K562 (cell line): ENCODE measurements at regions not wholly inside any gene's neighbourhood (a gene's known extent, or its start where the extent isn't known, plus 50 kb on each side); places are given as distances from the start of the nearest gene placed in this dataset.
A peak's percentile ranks its signal among the peaks of the same experiment; 100 is the strongest.

Experiments
- ATAC-seq: fragments of 200-7000 bp; cut with Tn5 transposase; 3 replicates; pipeline ENCODE4 v1.9.1; 2020; ENCODE audit warnings: moderate library complexity
- BruUV-seq: library from RNA; stranded (reverse); fragments of 400-500 nt; replicated peaks from 2 replicates; lab custom pipeline; 2021; lab: Mats Ljungman, UMichigan
- CTCF ChIA-PET: fragments of 300-600 bp; formaldehyde crosslinking; extraction: SDS; loops from one replicate; lab custom pipeline; 2021; ENCODE audit warnings: low intra/inter-chr PET ratio; lab: Yijun Ruan, JAX
- POLR2A ChIA-PET: fragments of 300-600, 350-650 bp; sonication (Branson Sonifier 250); formaldehyde crosslinking; extraction: SDS; loops from one replicate; lab custom pipeline; 2021; ENCODE audit warnings: antibody characterized with exemption, inconsistent platforms; lab: Yijun Ruan, JAX
- DNase-seq, 4 experiments: peaks; one replicate each; pipeline versions ENCODE4 v3.0.0 to v3.0.0-alpha.2; 2011 to 2018; ENCODE audit warnings: low spot score in 3 of 4, mixed read lengths in 3 of 4; ENCODE audit errors: extremely low read depth in 1 of 4
- FAIRE-seq: peaks from 2 replicates; lab custom pipeline; 2011; peaks lifted over from hg19 to GRCh38; lab: Jason Lieb, UNC
- H2AFZ ChIP-seq: 2 replicates; pipeline ENCODE4 v1.6.0; 2011; ENCODE audit warnings: low read depth, low read length, control low read depth, inconsistent platforms
- H3K27ac ChIP-seq: fragments of 200-600 bp; 3 replicates; pipeline ENCODE4 v1.8.0; 2011; ENCODE audit warnings: low read depth, mild to moderate bottlenecking, control low read depth, inconsistent platforms, low read length, moderate library complexity, mixed read lengths; ENCODE audit errors: extremely low read depth
- H3K27me3 ChIP-seq, 2 experiments: fragments of 300-600 bp in 1 of 2; 2 replicates in 1 of 2; 3 replicates in 1 of 2; pipeline versions ENCODE4 v1.6.0 to v1.8.0; 2011; ENCODE audit warnings: inconsistent platforms in 2 of 2, low read length in 2 of 2, mild to moderate bottlenecking in 1 of 2, mixed read lengths in 1 of 2, moderate library complexity in 1 of 2; ENCODE audit not compliant: control insufficient read depth in 2 of 2, insufficient read depth in 2 of 2
- H3K36me3 ChIP-seq: fragments of 300-600 bp; 3 replicates; pipeline ENCODE4 v1.8.0; 2011; ENCODE audit warnings: mild to moderate bottlenecking, low read length, inconsistent platforms; ENCODE audit not compliant: control insufficient read depth, insufficient read depth
- H3K4me1 ChIP-seq, 2 experiments: fragments of 200-600 bp in 1 of 2; replicated peaks in 1 of 2; 2 replicates in 1 of 2; 3 replicates in 1 of 2; pipeline versions ENCODE4 v1.5.1 to v1.8.0; 2011; ENCODE audit warnings: inconsistent platforms in 2 of 2, low read length in 2 of 2, mild to moderate bottlenecking in 1 of 2, mixed read lengths in 1 of 2, moderate library complexity in 1 of 2; ENCODE audit not compliant: control insufficient read depth in 2 of 2, insufficient read depth in 2 of 2
- H3K4me2 ChIP-seq: 2 replicates; pipeline ENCODE4 v1.6.1; 2011; ENCODE audit warnings: low read length, control low read depth, inconsistent platforms, mixed read lengths; ENCODE audit not compliant: insufficient read depth
- H3K4me3 ChIP-seq: fragments of 200-600 bp; sonication (generic), shearing (Covaris generic); 2 replicates; pipeline ENCODE4 v1.5.1; 2016; ENCODE audit warnings: control low read depth, inconsistent platforms
- H3K79me2 ChIP-seq: fragments of 200-600 bp; 3 replicates; pipeline ENCODE4 v1.8.0; 2011; ENCODE audit warnings: low read length, inconsistent platforms; ENCODE audit not compliant: control insufficient read depth, insufficient read depth
- H3K9ac ChIP-seq, 2 experiments: 2 replicates each; pipeline versions ENCODE4 v1.6.0 to v1.6.1; 2011; ENCODE audit warnings: low read depth in 2 of 2, low read length in 2 of 2, control low read depth in 1 of 2, inconsistent platforms in 1 of 2, mild to moderate bottlenecking in 1 of 2, mixed read lengths in 1 of 2; ENCODE audit not compliant: insufficient read depth in 1 of 2
- H3K9me1 ChIP-seq: one replicate; pipeline ENCODE4 v1.6.0; 2011; ENCODE audit warnings: inconsistent platforms, mild to moderate bottlenecking, low read length, moderate library complexity; ENCODE audit not compliant: control insufficient read depth, insufficient read depth
- H3K9me3 ChIP-seq: replicated peaks from 2 replicates; pipeline ENCODE4 v1.5.1; 2011; ENCODE audit warnings: low read depth, low read length, inconsistent platforms; ENCODE audit not compliant: control insufficient read depth, insufficient read depth
- H4K20me1 ChIP-seq: replicated peaks from 2 replicates; pipeline ENCODE4 v1.6.1; 2011; ENCODE audit warnings: low read length, inconsistent platforms, mixed read lengths; ENCODE audit not compliant: control insufficient read depth, insufficient read depth
- COPS2 ChIP-seq: fragments of 450-650 bp; conservative IDR thresholded peaks from 2 replicates; pipeline ENCODE4 v1.6.1; 2016; ENCODE audit warnings: mild to moderate bottlenecking, moderate library complexity
- CREBBP ChIP-seq: IDR thresholded peaks from one replicate; pipeline ENCODE4 v1.6.1; 2012; ENCODE audit warnings: low read depth, mild to moderate bottlenecking, control low read depth, inconsistent platforms, low read length
- JUN ChIP-seq, 2 experiments: sonication (generic) in 1 of 2; formaldehyde crosslinking in 1 of 2; IDR thresholded peaks; 2 replicates each; pipeline versions ENCODE4 v1.6.1 to v1.8.0; 2012 to 2022; ENCODE audit warnings: borderline replicate concordance in 2 of 2, mild to moderate bottlenecking in 2 of 2, improper control_type of control experiment in 1 of 2, low read depth in 1 of 2, low read length in 1 of 2, missing genetic modification reagents in 1 of 2
- PHF8 ChIP-seq: fragments of 200-600 bp; sonication (generic); IDR thresholded peaks from 2 replicates; pipeline ENCODE4 v1.6.1; 2012; ENCODE audit warnings: mixed run types, mild to moderate bottlenecking, inconsistent platforms, low read length, moderate library complexity, borderline replicate concordance
- TCFL5 ChIP-seq: fragments of 250-450 bp; sonication (Bioruptor Pico); conservative IDR thresholded peaks from 2 replicates; pipeline ENCODE4 v1.6.1; 2021; ENCODE audit warnings: mild to moderate bottlenecking, moderate library complexity, matching md5 sums
- ZNF584 ChIP-seq: fragments of 200-800 bp; sonication (Bioruptor generic); IDR thresholded peaks from 2 replicates; pipeline ENCODE4 v1.6.1; 2016; ENCODE audit warnings: low read depth, mild to moderate bottlenecking, missing genetic modification characterization, missing compliant biosample characterization
- WGBS: fragments of 100-300 bp; shearing (Covaris generic); methylation state at CpG from one replicate; pipeline ENCODE4 v1.1.6; 2016; ENCODE audit warnings: low coverage, mixed read lengths; ENCODE audit not compliant: insufficient coverage; ENCODE audit errors: missing lambda C conversion rate; 5-methylcytosine and 5-hydroxymethylcytosine counted together
- in situ Hi-C: fragments of 300-500 bp; cut with MboI; formaldehyde crosslinking; loops from 4 replicates; pipeline ENCODE4 v1.15.0; 2018; ENCODE audit warnings: inconsistent platforms, mixed read lengths
- intact Hi-C: fragments of 100-400 bp; cut with micrococcal nuclease; formaldehyde crosslinking; loops from 2 replicates; pipeline ENCODE4 v1.14.2; 2022
- TF ChIP-seq, protein P1 (sequence below), 2 experiments: fragments of 450-650 bp; formaldehyde crosslinking in 1 of 2; IDR thresholded peaks; 2 replicates each; pipeline versions ENCODE4 v1.4.0 to v1.6.1; 2014 to 2020; ENCODE audit warnings: mild to moderate bottlenecking in 2 of 2, borderline replicate concordance in 1 of 2, low read depth in 1 of 2

DNA sequence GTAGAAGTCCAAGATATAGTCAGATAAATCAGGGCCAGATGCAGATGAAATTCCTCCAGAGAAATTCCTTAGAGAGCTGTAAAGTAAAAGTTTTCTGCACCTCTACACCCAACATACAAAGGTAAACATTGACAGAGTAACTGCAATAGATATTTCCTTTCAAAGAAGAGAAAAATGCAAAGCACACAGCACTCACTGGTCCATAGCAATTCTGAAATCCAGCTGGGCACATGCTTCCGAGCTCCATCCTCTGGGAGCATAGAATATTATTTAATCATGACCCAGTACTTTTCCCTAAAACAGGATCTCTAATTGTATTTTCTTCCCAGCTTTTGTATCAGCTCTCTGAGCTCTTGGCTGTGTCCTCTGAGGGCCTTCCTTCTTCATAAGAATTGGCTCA lies 239.5 kb upstream of the IRX3 start:
- no peaks in the 10 kb centered on the region for H3K9me3 ChIP-seq
- H3K27me3 ChIP-seq: no peaks in the 10 kb centered on the region
- no peak for TF ChIP-seq JUN (IDR thresholded peaks at IDR 0.05; ENCODE audit: borderline replicate concordance, low read depth, low read length)
- TF ChIP-seq JUN (CRISPR knock-in tag; IDR thresholded peaks at IDR 0.05; ENCODE audit: borderline replicate concordance): no peak
- TF ChIP-seq COPS2: no peak
- peak; percentile 95 for TF ChIP-seq ZNF584 (CRISPR knock-in tag)
- no peak overlapping the region for H3K27ac ChIP-seq
- no peak overlapping the region for H3K4me3 ChIP-seq
- no peak for DNase-seq
- ChIA-PET CTCF (no interaction called here), POLR2A (interaction anchor here (1.2 kb wide), 1 partner anchor 26 kb away, joined by 3 read pairs; no protein-coding TSS in a partner anchor)
- BruUV-seq: no TSS peak
- no peak overlapping the region for H3K4me2 ChIP-seq
- H3K79me2 ChIP-seq: no peaks in the 10 kb centered on the region
- intact Hi-C loops (no loop called here), in situ Hi-C loops (no loop called here)
- WGBS: 0% methylated on average over 1 of the region's 1 CpG
- H2AFZ ChIP-seq: no peak overlapping the region
- H3K36me3 ChIP-seq: no peaks in the 10 kb centered on the region
- no peak overlapping the region for H3K9ac ChIP-seq
- H3K9me1 ChIP-seq: no peaks in the 10 kb centered on the region
- H4K20me1 ChIP-seq: no peaks in the 10 kb centered on the region
- FAIRE-seq: no peak
- H3K4me1 ChIP-seq: no peaks in the 10 kb centered on the region
- ATAC-seq: no peak

GRCh38 chr16:54525104-54525503 lies 238.5 kb upstream of the IRX3 start:
- CTCF ChIA-PET: no interaction called here
- Histone ChIP-seq H3K4me1 (no peaks in the 10 kb centered on the region), H3K79me2 (no peaks in the 10 kb centered on the region), H2AFZ (no peak overlapping the region), H3K9ac (no peak overlapping the region), H3K36me3 (no peaks in the 10 kb centered on the region), H3K9me3 (no peaks in the 10 kb centered on the region), H3K27me3 (no peaks in the 10 kb centered on the region), H3K27ac (no peak overlapping the region), H3K4me2 (no peak overlapping the region), H4K20me1 (no peaks in the 10 kb centered on the region), H3K9me1 (no peaks in the 10 kb centered on the region), H3K4me3 (no peak overlapping the region)
- POLR2A ChIA-PET: no interaction called here
- no peak for FAIRE-seq
- in situ Hi-C loops (no loop called here), intact Hi-C loops (no loop called here)
- WGBS: 0% methylated on average over 4 of the region's 4 CpGs
- BruUV-seq: no TSS peak
- ATAC-seq: no peak
- DNase-seq: no peak
- TF ChIP-seq PHF8: no peak
- no peak for TF ChIP-seq CREBBP
- TF ChIP-seq TCFL5 (CRISPR knock-in tag): no peak
- TF ChIP-seq, protein P1, sequence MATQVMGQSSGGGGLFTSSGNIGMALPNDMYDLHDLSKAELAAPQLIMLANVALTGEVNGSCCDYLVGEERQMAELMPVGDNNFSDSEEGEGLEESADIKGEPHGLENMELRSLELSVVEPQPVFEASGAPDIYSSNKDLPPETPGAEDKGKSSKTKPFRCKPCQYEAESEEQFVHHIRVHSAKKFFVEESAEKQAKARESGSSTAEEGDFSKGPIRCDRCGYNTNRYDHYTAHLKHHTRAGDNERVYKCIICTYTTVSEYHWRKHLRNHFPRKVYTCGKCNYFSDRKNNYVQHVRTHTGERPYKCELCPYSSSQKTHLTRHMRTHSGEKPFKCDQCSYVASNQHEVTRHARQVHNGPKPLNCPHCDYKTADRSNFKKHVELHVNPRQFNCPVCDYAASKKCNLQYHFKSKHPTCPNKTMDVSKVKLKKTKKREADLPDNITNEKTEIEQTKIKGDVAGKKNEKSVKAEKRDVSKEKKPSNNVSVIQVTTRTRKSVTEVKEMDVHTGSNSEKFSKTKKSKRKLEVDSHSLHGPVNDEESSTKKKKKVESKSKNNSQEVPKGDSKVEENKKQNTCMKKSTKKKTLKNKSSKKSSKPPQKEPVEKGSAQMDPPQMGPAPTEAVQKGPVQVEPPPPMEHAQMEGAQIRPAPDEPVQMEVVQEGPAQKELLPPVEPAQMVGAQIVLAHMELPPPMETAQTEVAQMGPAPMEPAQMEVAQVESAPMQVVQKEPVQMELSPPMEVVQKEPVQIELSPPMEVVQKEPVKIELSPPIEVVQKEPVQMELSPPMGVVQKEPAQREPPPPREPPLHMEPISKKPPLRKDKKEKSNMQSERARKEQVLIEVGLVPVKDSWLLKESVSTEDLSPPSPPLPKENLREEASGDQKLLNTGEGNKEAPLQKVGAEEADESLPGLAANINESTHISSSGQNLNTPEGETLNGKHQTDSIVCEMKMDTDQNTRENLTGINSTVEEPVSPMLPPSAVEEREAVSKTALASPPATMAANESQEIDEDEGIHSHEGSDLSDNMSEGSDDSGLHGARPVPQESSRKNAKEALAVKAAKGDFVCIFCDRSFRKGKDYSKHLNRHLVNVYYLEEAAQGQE (IDR thresholded peaks at IDR 0.05; ENCODE audit: borderline replicate concordance): no peak
- TF ChIP-seq, protein P1 (CRISPR knock-in tag; IDR thresholded peaks at IDR 0.05; ENCODE audit: low read depth): no peak
